WI38 (cell line): ENCODE measurements at regions not wholly inside any gene's neighbourhood (a gene's known extent, or its start where the extent isn't known, plus 50 kb on each side); places are given as distances from the start of the nearest gene placed in this dataset.

Experiments used
- H3K4me3 ChIP-seq: 2 replicates; pipeline ENCODE4 v1.5.1; 2011; ENCODE audit warnings: low read depth, mild to moderate bottlenecking, control low read depth, low read length
- CTCF ChIP-seq: IDR thresholded peaks from 2 replicates; pipeline ENCODE4 v1.5.1; 2012; ENCODE audit warnings: low read depth, mild to moderate bottlenecking, control low read depth, low read length

DNA sequence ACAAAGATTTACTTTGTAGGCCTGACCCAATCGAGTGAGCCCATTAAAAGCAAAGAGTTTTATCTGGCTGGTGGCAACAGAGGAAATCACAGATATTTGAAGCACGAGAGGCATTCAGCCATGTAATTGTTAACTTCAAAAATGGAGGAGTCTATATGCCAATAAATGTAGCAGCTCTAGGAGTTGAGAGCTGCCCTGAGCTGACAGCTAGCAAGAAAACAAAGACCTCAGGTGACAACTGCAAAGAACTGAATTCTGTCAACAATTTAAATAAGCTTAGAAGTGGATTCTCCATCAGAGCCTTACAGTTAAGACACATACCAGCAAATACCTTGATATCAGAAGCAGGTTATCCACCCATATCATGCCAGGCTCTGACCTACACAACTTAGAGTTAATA, 463.1 kb upstream of the NEGR1 start:
- no peak overlapping the region for H3K4me3 ChIP-seq
- TF ChIP-seq CTCF, result no peak

DNA sequence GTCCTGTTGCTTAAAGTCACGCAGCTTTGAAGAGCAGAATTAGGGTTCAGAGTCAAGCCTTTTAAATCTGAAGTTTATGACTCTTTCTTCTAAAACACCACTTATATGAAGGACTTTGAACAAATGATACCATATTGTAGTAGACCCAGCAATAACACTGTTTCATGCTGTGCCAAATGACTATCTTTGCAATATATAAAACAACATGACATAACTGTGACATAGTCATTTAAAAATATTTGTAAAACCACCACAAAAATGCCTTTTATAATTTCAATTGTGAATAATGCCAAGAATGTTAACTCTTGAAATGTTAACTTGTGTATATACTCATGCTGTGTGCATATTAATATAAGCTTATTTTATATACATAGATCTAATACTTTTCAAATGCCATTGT, 452.1 kb upstream of the NEGR1 start:
- TF ChIP-seq CTCF, result no peak
- H3K4me3 ChIP-seq, result no peak overlapping the region

DNA sequence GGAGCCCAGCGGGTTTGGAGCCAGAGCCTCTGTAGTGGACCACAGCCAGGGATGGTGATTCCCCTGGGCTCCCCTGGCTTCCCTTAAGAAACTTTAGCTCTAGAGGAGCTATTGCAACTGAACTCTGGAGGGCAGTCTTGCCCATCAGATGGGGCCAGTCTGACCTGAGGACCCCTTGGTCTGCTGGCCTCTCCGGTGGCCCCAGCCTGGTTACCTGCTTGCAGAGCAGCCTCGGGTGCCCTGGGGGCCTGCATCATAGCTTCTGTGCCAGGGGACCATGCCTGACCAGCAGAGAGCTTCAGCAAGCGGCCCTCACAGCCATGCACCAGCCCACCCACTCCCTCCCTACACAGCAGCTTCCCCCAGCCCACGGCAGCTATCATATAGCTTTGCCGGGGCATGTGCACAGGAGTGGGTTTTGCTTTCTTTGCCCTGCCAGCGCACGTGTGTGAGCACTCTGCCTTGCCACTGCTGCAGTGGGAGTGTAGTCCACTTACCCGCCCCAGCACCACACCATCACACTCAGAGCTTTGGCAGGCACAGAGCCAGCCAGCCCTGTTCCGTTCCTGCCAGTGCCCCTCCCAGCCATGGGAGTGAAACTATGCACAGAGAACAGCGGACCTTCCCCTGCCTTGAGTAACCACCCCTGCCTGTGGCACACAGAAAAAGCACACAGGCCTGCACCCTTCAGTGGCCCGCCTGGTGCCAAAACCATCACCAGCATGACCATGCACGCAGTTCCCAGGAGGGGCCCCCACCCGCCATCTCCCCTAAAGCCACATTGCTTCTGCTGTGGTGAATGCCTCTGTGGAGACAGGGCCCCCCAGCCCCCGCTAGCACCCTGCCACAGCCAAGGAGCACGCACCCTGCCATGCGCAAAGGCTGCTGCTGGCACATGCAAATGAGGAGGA, 442.9 kb upstream of the NEGR1 start:
- TF ChIP-seq CTCF, result no peak
- H3K4me3 ChIP-seq, result no peak overlapping the region

- H3K4me3 ChIP-seq, result no peak overlapping the region
These were observed 423.6 kb upstream of the NEGR1 start for GRCh38 chr1:72705921-72706320.

DNA sequence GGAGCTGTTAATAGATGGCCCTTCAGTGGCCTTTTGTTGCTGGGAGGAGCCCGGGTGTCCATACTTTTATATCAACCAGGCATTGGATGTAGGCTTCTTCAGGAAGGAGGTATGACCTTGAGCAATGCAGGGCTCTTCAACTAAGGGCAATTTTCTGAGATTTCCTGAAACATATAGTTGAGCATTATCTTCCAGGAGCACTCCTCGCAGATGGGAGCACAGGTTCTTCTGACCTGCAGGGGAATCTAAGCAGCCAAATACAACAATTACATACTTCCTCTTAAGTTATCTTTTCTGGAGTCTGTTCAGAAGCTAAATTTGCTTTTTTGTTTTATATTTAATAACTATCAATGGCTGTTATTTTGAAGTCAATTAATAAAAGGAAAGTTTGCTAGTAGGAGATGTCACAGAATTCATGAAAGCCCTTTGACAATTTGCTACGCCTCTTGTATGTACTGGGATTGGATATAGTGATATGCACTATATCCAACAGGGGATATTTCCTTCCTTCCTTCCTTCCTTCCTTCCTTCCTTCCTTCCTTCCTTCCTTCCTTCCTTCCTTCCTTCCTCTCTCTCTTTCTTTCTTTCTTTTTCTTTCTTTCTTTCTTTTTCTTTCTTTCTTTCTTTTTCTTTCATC, 422.6 kb upstream of the NEGR1 start:
- H3K4me3 ChIP-seq, result no peak overlapping the region

More at GRCh38 chr1:72705921-72706320, 423.6 kb upstream of the NEGR1 start:
- TF ChIP-seq CTCF, result no peak

GRCh38 chr1:72697410-72697809, 415.1 kb upstream of the NEGR1 start:
- no peak for TF ChIP-seq CTCF
- H3K4me3 ChIP-seq, result no peak overlapping the region

More for the DNA sequence above, 422.6 kb upstream of the NEGR1 start:
- TF ChIP-seq CTCF, result no peak

DNA sequence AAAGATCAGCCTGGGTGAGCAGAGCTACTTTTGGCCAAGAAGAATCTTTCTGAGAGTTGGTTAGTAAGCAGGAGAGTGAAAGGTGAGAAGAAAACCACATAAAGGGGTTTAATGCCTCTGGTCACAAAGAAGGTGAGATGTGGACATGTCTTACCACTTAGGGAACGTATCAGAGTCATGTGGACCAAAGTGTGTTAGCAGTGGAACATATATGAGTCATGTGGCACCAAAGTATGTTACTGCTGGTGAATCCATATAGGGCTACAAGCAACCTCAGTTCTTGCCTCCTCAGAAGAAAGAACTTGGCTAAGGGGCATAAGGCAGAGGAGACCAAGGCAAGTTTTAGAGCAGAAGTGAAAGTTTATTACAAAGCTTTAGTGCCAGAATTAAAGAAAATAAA, 411.6 kb upstream of the NEGR1 start:
- TF ChIP-seq CTCF, result no peak

More for the DNA sequence above, 411.6 kb upstream of the NEGR1 start:
- H3K4me3 ChIP-seq, result no peak overlapping the region
